ENCODE measurements at regions not wholly inside any gene's neighbourhood (a gene's known extent, or its start where the extent isn't known, plus 50 kb on each side); places are given as distances from the start of the nearest gene placed in this dataset.

GRCh38 chr18:47530695-47531094 lies 279.2 kb upstream of the SKOR2 start:
- no peak for DNase-seq

DNA sequence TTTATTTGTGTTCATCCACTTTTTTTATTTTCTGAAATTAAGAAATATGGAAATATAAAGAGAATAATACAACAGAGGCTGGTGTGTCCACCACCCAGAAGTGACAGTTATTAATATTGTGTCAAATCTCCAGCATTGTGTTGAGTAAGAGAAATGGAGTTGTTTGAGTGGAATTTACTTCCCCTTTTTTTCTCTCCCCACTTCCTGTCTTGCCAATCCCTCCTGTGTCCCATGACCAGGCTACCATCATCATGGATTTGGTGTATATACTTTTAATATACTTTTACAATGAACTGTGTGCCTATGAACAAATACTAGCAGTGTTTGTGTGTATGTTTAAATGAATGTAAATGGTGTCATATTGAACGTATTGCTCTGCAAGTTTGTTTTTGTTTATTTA lies 276.9 kb upstream of the SKOR2 start:
- no peak for DNase-seq

DNA sequence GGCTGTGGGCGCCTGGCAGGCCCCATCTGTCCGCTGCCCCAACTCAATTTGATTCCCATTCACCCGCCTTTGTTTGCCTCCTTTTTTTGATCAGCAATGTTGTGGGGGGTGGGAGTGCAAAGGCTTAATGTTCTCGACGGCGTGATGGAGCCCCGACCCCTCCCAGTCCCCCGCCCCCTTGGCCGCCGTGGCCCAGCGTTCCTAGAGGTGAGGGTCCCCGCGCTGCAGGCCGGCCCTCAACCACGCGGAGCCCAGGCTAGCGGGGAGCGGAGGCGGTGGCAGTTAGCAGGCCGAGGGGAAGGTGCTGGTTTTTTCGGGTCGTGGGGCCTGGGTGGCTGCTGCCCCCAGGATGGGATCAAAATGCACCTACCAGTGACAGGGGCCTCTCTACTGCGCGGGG lies 274.7 kb upstream of the SKOR2 start:
- DNase-seq, result no peak

- no peak for DNase-seq
These were observed 270.9 kb upstream of the SKOR2 start for GRCh38 chr18:47522359-47522758.

DNA sequence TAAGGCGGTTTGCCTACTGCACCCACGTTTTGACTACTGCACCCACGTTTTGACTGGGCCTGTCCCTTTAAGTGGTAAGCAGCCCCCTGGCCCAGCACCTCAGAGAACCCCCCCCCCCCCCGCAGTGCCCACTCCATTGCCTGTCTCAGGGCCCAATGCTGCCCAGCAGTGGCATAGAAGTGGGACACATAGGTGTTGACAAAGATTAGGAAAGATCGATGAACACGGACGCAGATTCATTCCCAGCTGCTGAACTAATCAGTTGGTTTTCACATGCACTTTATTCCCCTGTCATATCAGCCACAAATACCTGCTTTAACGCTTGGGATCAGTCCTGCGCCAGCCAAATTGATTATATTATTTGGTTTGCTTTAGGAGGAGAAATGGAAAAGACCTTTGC lies 268.8 kb upstream of the SKOR2 start:
- no peak for DNase-seq

DNA sequence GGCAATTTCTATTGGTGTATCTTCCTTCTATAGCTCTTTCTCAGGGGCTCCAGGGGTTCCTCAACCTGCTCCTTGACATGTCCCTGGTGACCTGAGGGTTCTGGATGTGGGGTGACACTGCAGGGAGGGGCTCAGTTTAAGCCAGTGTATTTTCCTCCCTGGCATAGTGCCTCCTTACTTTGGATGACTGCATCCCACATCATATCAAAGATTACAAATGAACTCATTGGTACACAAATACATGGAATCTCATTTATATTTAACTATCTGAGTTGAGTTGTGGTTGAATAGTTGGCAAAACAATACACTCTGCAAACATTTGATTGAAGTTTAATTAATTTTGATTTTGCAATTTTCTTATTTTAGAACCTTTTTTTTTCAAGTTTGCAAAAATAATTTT lies 268.2 kb upstream of the SKOR2 start:
- no peak for DNase-seq

DNA sequence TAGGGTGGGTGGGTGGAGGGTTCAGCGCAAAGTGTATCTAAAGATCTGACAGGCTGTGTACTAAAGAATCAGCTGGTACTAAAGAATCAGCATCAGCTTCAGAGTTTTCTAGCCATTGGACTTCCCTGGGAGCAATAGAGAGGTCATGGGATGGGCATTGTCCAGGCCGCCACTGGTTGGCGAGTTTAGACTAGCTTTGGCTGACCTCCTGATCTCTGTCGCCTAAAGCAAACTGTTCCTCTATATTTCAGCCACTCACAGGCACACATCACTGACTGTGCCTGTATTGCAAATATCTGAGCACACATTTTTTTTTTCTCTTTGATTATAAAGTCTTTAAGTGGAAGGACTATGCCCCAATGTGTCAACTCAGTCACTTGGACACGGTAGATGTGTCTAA lies 267.8 kb upstream of the SKOR2 start:
- DNase-seq, result no peak

DNA sequence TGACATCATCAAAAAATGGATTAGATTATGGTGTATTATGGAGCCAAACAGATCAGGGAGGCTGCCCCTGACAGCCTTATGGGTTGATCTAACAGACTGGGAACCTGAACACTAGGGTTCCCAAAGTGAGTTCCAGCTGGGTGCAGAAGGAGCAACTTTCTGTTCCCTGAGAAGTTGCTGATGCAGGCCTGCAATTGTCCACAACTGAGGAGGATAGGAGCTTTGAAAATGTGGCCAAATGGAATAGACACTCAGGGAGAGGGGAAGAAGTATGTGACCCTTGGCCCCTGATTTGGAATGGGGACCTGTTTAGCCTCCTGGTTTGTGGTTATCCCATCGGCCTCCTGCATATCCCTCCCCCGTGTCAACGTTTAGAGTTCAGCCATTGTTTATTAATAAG lies 262.2 kb upstream of the SKOR2 start:
- DNase-seq, result no peak

GRCh38 chr18:47512726-47513435 lies 261.4 kb upstream of the SKOR2 start:
- DNase-seq, result no peak

GRCh38 chr18:47512056-47512455 lies 260.6 kb upstream of the SKOR2 start:
- no peak for DNase-seq

GRCh38 chr18:47510831-47511230 lies 259.4 kb upstream of the SKOR2 start:
- DNase-seq, result no peak

GRCh38 chr18:47507651-47508050 lies 256.2 kb upstream of the SKOR2 start:
- DNase-seq, result no peak

DNA sequence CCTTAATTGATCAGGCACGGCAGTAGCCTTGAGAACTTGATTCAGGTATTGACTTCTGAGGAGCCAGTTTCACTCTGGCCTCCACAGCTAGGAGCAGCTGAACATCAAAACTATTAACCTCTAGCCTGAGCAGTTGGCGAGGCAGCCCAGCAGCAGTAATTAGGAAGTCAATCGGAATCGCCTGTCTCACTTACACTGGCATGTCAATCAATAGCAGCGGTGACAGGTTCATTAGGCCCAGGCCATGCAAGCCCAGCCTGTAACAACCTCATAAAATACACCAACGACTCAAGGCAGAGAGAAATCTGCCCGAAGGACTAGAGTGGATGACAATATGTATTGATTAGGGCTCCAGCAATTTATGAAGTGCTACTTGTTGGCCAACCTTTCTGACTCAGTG lies 255.4 kb upstream of the SKOR2 start:
- no peak for DNase-seq

DNA sequence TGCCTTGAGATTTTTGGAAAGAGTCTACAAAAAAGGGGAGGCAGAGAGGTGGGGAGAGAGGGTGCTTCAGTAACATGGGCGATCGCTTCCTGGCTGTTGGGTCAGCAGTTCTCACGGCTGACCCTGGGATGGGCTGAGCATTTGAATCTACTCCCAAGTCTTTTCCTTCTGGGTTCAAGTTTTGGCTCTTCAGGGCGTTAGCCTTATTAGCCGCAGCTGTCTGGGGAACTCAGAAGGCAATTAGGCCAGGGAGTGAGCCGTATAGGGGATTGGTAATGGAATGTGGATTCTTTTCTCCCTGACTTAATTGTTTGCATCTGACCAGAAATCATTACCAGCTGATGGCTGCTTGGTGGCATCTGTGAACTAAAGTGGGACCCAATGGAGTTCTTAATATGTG lies 250.5 kb upstream of the SKOR2 start:
- no peak for DNase-seq

DNA sequence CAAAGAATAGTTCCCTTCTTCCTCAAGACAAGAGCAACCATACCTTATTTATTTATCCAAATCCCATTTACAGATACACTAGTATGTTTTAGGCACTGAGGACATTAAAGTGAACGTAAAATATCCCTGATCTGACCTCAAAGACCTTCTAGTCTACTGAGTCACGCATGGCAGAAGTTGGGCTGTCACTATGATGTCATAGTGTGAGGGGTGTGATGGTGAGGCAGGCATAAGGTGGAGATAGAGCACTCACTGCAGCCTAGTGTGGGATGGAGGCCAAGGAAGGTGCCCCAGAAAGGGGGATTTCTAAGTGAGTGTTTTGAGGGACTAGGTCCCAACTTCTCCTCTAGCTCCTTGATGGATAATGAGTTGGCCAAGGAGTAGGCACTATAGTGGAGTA lies 249.5 kb upstream of the SKOR2 start:
- DNase-seq, result no peak

GRCh38 chr18:47492691-47493090 lies 241.2 kb upstream of the SKOR2 start:
- no peak for DNase-seq

DNA sequence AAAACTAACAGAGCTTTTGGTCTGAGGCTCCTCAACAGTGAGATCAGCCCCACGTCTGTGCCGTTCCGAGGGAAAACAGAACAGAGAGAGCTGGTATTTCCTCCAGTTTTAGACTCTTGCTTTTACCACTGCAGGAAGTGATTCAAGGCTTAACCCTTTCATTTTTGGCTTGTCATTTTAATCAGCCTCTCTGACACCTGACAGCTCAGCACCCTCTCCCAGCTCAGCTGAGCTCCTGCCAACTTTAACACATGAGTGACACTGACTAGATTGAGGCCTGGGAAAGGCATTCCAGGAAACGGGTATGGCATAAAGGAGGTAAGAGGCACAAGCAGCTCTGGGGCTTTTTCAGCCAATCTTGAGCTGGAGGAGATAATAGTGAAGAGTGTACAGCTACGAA lies 239.4 kb upstream of the SKOR2 start:
- DNase-seq, result no peak

DNA sequence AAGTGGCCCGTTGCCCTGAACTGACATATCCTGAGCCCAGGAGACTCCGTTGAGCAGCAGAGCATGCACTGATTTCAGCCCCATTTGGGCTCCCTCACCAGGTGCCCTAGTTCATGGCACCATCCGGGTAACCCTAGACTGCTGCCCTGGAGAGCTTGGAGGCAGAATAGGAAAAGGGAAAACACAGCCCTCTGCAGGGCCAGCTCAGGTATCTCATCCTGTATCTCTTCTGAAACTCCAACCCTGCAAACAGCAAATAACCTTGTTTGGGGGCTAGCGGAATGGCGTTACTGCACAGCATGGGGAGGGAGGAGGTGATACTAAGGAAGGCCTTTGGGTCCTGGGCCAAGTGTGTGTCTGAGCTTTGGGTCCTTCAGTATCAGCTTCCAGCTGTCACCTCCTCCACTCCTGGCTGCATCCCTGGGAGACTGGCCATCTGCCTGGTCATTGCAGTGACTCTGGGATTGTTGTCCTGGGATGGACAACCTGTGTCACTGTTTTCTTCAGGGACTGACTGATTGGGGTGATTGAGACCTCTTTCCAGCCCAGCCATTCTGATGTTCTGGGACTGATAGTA lies 233.8 kb upstream of the SKOR2 start:
- no peak for DNase-seq

DNA sequence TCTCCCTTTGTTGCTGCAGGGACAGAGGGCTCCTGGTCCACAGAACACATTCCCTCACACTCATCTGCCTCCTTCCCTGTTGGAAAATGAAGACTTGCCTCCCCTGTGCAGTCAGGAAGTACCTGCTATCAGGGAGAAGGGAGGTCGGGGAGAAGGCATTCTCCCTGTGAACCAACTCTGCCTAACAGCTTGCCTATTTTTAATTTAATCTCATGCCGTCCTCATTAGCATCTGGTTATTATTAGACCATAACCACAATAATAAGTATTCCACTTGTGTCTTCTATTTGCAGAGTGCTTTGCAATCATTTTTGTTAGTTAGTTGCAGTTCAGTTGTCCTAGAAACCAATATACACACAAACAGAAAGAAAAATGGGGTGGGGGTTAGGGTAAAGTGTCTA lies 232.6 kb upstream of the SKOR2 start:
- DNase-seq, result no peak

DNA sequence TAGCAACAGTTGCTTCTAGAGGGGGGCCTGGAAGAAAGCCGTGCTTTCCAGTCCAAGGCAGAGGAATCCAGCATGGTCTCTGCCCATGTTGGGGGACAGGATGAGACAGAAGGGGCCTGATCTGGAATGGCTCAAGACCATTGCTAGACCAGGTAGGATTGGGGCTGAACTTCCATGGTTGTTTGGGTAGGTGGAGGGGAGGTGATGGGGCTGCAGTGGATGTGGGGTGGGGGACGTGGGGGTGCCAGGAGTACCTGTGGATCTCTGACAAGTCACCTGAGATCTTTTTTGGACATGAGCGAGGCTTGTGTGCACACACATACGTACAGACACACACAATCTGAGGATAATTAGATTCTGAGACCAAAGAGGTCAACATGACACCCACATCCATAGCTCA lies 228.7 kb upstream of the SKOR2 start:
- DNase-seq, result no peak

DNA sequence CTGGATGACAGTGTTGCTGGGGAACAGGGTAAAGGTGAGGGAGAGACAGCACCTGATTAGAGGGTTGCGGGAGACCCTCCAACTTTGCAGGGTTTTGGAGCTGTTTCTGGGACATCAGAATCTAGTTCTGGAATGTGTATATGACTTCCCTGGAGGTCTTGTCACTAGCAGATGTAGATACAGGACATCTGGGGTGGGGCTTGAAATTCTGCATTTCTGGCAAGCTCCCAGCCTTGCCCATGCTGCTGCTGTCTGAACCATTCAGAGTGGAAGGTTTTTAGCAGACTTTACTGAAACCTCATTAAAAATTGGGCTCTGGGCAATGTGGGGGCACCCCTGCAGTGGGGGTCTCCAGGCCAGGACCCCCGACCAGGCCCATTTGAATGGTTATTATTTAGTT lies 220.3 kb upstream of the SKOR2 start:
- DNase-seq, result no peak

GRCh38 chr18:47470941-47471340 lies 219.5 kb upstream of the SKOR2 start:
- DNase-seq, result no peak

- no peak for DNase-seq
These were observed 218.1 kb upstream of the SKOR2 start for GRCh38 chr18:47469576-47469975.

DNA sequence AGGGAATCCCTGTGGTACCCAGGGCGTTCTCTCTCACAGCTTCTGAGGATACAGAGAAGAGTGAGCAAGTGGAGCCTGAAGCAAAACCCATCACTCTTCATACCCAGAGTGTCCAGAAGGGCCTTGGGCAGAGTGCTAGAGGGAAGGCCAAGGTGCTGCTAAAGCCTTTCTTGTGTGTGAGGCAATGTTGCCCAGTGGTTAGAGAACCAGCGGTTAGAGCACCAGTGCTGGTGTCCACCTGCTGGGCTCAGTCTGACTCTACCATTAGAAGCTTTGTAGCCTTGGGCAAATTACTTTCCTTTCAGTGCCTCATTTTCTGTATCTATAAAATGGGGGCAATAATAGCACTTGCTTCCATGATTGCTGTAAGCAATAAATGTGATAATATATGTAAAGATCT lies 210.5 kb upstream of the SKOR2 start:
- DNase-seq, result no peak

DNA sequence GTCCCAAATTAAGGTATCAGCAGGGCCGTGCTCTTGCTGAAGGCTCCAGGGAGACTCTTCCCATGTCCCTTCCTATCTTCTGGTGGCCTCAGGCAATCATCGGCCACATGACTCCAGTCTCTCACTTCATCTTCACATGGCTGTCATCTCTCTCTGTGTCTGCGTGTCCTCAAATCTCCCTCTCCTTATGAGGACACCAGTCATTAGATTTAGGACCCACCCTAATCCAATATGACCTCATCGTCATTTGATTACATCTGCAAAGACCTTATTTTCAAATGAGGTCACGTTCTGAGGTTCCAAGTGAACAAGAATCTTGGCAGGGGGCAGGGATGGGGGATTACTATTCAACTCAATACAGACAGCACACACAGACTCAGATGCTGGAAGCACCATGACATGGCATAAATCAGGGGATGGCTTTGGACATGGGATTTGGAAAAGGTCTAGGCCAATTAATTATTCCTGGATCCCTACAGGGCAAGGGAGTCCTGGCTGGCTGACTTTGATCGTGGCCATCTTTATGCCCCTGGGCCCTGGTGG lies 210.0 kb upstream of the SKOR2 start:
- DNase-seq, result no peak

Measured in SHP77 (cell line).